ENCODE measurements at regions not wholly inside any gene's neighbourhood (a gene's known extent, or its start where the extent isn't known, plus 50 kb on each side); places are given as distances from the start of the nearest gene placed in this dataset.

- no peak for DNase-seq
Measured at GRCh38 chr6:12593771-12594529, 122.6 kb upstream of the PHACTR1 start.

DNA sequence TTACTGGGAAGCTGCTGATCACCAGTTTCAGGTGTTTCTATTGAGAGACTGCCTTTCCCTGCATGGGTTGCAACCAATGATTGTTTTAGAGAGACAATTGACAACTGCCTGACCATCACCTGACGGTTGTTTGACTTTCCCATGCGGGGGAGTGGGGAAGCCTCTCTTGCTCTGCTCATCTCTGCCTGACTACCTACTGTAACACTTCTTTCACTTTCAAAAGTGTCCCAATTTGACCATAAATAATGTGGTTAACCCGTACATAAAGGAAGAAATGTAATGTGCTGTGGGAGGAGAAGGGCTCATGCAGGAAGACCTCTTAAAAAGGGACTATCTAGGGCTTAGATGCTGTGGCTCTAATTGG is 122.1 kb upstream of the PHACTR1 start:
- no peak for DNase-seq

DNA sequence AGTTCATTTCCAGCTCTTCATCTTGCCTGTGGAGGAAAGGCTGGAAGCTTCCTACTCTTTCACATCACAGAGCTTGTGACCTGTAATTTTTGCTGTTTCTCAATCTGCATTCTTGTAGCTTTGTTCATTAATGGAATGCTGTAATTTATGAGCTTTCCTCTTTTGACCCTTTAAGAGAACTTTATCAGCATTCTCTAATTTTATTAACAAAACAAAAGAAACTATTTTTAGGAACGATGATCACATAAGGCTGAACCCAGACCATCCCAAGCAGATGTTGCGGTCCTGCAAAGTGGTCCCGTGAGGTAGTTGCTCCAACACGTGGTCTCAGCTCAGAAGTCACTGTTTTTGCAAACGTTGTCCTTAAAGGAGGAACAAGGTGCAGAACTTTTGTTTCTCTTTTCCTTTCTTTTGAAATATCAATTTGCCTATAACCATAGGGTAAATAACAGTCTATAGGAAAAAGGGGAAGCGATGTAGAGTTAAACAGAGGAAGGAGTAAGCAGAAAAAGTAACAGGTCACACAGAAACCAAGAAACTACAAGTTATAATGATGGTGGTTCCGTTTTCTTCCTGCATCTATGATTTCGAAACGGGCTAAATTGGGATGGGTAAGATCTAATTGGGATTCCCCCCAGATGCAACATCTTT is 121.3 kb upstream of the PHACTR1 start:
- no peak for DNase-seq

DNA sequence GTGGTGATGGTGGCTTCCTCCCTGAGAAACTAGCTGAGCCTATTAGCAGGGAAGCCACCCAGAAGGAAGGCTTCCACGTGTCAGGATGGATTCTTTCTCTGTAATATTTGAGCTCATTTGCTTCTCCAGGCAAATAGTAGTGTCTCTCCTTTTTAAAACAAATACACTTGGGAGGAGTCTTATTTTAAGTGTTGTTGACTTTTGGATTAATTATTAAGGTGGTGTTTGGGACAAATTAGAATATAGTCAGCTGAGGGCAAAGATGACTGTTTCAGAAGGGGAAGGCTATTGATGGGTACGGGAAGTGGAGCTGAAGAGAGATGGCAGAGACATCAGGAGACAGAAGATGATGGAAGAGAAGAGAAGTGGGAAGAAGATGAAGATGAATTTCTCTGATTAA is 119.8 kb upstream of the PHACTR1 start:
- DNase-seq, result no peak

GRCh38 chr6:12598919-12599318 is 117.6 kb upstream of the PHACTR1 start:
- no peak for DNase-seq

GRCh38 chr6:12601881-12602280 is 114.7 kb upstream of the PHACTR1 start:
- DNase-seq, result no peak

DNA sequence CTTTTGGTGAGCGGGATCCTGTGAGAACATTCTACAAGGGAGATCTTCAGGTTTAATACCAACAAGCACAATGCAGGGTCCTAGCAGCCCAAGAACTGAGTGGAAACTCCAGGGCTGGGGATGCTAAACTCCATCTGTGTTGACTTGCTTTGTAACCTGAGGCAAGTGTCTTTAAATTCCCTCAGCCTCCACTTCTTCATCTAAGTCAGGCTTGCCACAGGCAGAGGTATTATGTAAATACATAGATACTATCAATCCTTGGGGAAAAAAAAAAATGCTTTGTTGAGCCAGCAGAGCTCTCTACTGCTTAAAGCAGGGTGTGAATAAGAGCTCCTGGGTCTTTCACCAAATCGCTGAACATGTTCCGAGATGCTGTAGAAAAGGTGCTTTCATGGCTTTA is 114.2 kb upstream of the PHACTR1 start:
- DNase-seq, result no peak

GRCh38 chr6:12602951-12603672 is 113.5 kb upstream of the PHACTR1 start:
- peak; percentile 73 for DNase-seq

GRCh38 chr6:12603673-12604049 is 112.9 kb upstream of the PHACTR1 start:
- DNase-seq, result no peak

DNA sequence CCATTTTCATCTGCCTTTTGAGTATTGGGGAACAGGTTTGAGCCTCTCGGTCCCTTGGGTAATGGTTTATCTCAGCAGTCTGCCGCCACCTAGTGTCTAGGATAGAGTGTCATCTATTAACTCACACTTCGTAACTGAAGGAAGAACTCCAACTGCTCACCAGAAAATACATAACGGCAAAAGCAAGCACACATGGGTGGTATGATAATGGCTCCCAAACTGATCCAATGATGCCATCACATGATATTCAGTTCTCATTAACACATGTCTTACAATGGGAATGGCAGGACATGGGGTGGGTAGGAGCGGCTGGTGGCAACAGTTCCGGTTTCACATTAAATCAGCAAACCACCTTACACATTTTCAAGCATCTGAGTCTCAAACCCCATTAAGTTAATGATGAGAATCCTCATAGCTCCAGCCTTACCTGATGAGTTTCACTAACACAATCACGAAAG is 110.7 kb upstream of the PHACTR1 start:
- peak; percentile 80 for DNase-seq

- DNase-seq, result no peak
Measured at GRCh38 chr6:12606616-12607015, 110.0 kb upstream of the PHACTR1 start.

DNA sequence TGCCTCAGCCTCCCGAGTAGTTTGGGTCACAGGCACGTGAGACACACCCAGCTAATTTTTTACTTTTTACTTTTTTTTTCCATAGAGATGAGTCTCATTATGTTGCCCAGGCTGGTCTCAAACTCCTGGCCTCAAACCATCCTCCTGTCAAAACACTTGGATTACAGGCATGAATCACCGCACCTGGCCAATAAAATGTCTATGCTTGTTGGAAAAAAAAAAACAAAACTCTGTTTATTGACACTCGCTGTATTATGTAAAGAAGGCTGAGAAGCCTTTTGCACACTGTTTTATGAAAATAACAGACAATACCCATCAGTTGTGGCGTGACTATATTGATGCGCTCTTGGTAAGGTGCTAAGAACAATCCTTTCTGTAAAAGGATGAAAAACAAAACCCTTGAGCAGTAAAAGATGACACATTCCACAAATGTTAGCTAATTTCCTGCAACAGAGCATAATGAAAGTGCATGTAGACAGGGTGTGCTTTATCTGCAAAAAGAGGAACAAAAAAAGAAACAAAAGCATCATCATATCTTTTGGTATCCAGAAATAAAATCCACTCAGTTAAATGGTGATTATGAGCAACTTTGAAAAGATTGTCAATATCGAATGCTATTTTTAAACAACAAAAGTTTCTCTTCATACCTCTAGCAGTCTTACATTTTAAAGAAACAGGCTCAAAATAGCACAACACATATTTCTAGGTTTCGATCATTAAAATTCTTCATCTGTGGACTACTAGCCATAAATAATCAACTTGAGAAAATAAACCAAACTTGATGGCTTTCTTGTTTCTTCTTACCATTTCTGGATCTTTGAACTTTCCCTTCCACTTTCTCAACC is 108.3 kb upstream of the PHACTR1 start:
- no peak for DNase-seq

- no peak for DNase-seq
Measured at GRCh38 chr6:12608874-12609273, 107.7 kb upstream of the PHACTR1 start.

GRCh38 chr6:12609751-12610150 is 106.8 kb upstream of the PHACTR1 start:
- DNase-seq, result no peak

DNA sequence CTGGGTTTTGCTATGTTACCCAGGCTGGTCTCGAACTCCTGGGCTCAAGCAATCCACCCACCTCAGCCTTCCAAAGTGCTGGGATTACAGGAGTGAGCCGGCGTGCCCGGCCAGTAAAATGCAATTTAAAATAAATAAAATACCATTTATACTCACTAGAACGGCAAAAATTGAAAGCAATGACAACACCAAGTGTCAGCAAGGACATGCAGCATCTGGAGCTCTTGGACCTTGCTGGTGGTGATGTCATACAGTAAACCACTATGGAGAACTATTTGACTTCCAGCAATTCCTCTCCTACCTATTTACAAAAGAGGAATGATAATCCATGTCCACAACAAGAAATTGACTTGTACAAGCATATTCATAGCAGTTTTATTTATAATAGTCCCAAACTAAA is 105.7 kb upstream of the PHACTR1 start:
- DNase-seq, result no peak

DNA sequence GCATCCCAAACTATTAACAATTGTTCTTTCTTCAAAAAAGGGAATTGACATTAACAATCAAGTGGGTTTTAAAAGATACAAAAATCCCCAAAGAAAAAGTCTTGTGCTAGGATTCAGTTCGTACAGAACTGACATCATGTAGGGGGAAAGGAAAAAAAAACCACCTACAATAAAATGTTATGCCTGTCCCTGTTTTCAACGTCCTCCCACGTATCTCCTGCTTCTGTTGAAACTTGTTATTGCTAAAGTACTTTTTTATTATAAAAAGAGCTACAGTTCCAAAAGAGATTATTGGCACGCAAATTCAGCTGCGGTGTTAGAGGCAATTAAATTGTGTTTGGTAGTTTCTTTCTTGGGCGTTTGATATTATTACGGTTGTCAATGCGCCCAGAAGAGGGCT is 102.8 kb upstream of the PHACTR1 start:
- no peak for DNase-seq

DNA sequence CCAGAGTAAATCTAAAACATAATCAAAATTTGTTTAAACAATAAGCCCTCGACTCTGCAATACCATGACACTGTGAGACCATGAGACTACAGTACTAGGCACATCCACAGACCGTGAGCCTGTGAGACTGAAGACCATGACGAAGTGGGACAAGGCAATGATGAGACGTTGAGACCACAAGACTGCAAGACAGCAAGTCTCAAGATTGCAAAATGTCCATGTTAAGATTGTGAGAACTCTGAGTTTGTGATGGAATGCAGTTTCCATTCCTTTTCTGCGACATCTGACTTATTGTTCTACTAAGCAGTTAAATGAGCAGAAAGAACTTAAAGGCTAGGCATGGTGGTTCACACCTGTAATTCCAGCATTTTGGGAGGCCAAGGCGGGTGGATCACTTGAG is 102.1 kb upstream of the PHACTR1 start:
- DNase-seq, result no peak

- no peak for DNase-seq
Measured at GRCh38 chr6:12618296-12618695, 98.3 kb upstream of the PHACTR1 start.

DNA sequence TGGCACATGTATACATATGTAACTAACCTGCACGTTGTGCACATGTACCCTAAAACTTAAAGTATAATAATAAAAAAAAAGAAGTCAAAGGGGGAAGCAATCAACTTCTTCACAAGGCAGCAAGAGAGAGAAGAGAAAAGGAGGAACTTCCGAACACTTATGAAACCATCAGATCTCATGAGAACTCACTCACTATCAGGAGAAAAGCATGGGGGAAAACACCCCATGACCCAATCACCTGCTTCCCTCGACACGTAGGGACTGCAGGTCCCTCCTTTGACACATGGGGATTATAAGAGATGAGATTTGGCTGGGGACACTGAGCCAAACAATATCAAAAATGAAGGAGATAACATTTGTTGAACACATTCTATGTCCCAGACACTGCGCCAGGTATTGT is 94.8 kb upstream of the PHACTR1 start:
- DNase-seq, result no peak

DNA sequence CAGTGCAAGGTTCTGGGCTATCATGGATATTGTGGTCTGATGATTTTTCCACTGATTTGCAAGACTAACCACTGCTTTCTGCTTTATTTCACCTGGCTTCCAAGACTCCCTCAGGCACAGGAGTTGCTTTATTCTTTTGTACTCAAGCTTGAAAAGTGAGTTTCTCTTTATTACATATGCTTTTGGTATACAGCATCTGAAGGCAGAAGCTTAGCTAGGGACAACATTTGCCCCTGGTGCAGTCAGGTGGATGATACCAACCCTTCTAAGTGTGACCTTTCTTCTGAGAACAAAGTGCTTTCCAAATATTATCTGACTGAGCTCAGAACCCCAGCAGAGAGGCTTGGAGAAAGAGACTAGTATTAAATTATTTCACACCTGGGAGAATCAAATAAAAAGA is 94.0 kb upstream of the PHACTR1 start:
- DNase-seq, result no peak

- no peak for DNase-seq
Measured at GRCh38 chr6:12624142-12624837, 92.3 kb upstream of the PHACTR1 start.

DNA sequence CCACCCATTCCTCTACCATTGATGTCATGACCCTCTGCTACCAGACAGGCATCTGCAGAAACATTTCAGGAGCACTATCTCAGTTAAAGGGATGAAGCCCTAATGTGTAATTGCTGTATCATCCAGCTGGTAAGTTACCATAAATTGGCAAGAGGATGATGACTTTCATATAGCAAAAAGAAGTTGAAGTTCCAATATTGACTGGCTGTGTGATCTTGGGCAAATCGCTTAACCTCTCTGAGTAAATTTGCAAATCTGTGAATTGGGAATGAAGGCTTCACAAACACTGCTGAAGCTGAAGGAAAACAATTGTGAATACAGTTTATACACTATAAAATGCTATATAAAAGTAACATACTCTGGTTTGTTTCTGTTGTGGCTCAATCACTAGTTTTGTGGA is 89.5 kb upstream of the PHACTR1 start:
- DNase-seq, result no peak

DNA sequence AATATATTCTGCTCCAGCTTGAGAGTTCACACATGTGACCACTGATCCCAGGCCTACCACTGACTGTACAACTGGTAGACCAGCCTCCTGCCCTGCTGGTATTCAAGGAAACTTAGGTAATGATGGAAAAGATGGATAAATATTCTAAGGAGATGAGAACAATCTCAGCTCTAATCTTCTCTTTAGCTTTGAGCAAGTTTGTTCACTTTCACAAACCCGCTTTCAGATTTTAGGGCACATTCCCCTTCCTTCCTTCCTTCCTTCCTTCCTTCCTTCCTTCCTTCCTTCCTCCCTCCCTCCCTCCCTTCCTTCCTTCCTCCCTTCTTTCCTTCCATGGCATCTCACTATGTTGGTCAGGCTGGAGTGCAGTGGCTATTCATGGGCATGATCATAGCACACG is 88.2 kb upstream of the PHACTR1 start:
- no peak for DNase-seq

Data from eye (tissue), 1 donor.